Ishikawa (cell line): ENCODE measurements at regions not wholly inside any gene's neighbourhood (a gene's known extent, or its start where the extent isn't known, plus 50 kb on each side); places are given as distances from the start of the nearest gene placed in this dataset.

Source experiments
- CEBPB ChIP-seq: IDR thresholded peaks from 2 replicates; pipeline ENCODE4 v1.6.1; 2012
- CREB1 ChIP-seq: IDR thresholded peaks from 2 replicates; pipeline ENCODE4 v1.6.1; 2012; ENCODE audit warnings: low read depth
- EGR1 ChIP-seq: IDR thresholded peaks from 2 replicates; pipeline ENCODE4 v1.6.1; 2012
- EP300 ChIP-seq: IDR thresholded peaks from 2 replicates; pipeline ENCODE4 v1.6.1; 2012; ENCODE audit warnings: borderline replicate concordance
- FOXM1 ChIP-seq: IDR thresholded peaks from 2 replicates; pipeline ENCODE4 v1.6.1; 2012; ENCODE audit warnings: low read depth, borderline replicate concordance
- TAF1 ChIP-seq: IDR thresholded peaks from 2 replicates; pipeline ENCODE4 v1.6.1; 2012; ENCODE audit warnings: low read depth, mild to moderate bottlenecking
- TF ChIP-seq, protein P1 (sequence below): IDR thresholded peaks from 2 replicates; pipeline ENCODE4 v1.6.1; 2012
- TF ChIP-seq, protein P2 (sequence below): IDR thresholded peaks from 2 replicates; pipeline ENCODE4 v1.6.1; 2012; ENCODE audit warnings: low read depth, mild to moderate bottlenecking

DNA sequence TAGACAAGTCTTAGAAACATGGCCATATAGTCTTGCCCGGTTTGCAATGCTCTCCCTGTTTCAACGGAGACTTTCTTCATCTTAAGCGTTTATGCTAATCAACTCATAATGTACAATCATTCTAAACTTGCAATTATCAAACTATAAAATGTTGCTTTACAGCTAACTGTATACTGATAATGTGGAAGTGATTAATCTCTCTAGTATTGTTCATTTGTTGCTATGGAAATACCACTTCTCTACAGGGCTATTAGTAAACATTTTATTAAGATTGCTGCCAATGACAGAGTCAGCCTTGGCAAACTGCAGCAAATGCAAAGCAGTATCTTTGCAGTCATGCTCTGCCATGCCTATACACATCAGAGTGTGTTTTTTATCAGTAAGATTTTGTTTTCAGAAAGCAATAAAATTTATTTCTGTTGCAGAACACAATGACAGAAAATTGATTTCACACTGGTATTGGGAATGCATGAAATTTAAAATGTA is 1201.8 kb upstream of the CDH2 start:
- TF ChIP-seq, protein P1, sequence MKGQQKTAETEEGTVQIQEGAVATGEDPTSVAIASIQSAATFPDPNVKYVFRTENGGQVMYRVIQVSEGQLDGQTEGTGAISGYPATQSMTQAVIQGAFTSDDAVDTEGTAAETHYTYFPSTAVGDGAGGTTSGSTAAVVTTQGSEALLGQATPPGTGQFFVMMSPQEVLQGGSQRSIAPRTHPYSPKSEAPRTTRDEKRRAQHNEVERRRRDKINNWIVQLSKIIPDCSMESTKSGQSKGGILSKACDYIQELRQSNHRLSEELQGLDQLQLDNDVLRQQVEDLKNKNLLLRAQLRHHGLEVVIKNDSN = no peak
- TF ChIP-seq EGR1 = no peak
- TF ChIP-seq, protein P2, sequence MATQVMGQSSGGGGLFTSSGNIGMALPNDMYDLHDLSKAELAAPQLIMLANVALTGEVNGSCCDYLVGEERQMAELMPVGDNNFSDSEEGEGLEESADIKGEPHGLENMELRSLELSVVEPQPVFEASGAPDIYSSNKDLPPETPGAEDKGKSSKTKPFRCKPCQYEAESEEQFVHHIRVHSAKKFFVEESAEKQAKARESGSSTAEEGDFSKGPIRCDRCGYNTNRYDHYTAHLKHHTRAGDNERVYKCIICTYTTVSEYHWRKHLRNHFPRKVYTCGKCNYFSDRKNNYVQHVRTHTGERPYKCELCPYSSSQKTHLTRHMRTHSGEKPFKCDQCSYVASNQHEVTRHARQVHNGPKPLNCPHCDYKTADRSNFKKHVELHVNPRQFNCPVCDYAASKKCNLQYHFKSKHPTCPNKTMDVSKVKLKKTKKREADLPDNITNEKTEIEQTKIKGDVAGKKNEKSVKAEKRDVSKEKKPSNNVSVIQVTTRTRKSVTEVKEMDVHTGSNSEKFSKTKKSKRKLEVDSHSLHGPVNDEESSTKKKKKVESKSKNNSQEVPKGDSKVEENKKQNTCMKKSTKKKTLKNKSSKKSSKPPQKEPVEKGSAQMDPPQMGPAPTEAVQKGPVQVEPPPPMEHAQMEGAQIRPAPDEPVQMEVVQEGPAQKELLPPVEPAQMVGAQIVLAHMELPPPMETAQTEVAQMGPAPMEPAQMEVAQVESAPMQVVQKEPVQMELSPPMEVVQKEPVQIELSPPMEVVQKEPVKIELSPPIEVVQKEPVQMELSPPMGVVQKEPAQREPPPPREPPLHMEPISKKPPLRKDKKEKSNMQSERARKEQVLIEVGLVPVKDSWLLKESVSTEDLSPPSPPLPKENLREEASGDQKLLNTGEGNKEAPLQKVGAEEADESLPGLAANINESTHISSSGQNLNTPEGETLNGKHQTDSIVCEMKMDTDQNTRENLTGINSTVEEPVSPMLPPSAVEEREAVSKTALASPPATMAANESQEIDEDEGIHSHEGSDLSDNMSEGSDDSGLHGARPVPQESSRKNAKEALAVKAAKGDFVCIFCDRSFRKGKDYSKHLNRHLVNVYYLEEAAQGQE = no peak
- TF ChIP-seq TAF1 = no peak
- TF ChIP-seq FOXM1 = no peak
- no peak for TF ChIP-seq EP300
- TF ChIP-seq CREB1 = no peak
- TF ChIP-seq CEBPB = no peak
